ENCODE measurements at regions not wholly inside any gene's neighbourhood (a gene's known extent, or its start where the extent isn't known, plus 50 kb on each side); places are given as distances from the start of the nearest gene placed in this dataset.

- DNase-seq (ENCODE audit: low spot score) = no peak
- in situ Hi-C loops (cut with MboI; ENCODE audit: low sequenced_read_pairs, unreplicated experiment) = no loop called here
These were observed 977.0 kb upstream of the NR2F2 start for GRCh38 chr15:95353512-95353911.

DNA sequence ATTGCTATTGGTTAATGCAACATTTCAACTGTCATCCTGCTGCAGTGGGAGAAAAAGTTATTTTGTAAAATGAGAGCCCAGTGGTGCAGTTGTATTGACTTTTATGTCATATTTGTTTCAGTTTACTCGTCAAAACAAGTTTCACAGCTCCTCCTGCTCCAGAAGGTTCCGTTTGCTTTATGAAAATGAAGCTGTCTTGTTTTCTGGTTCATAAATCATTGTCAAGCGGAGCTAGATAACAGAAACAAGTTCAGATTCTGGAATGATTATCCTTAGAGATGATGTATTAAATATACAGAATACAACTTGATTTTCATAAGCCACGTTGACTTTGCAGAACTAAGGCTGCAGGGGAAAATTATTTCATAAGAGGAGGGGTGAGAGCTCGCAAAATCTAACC is 970.5 kb upstream of the NR2F2 start:
- in situ Hi-C loops (cut with MboI; ENCODE audit: low sequenced_read_pairs, unreplicated experiment) = no loop called here
- DNase-seq (ENCODE audit: low spot score) = no peak
- no peak for TF ChIP-seq CTCF (IDR thresholded peaks at IDR 0.05; ENCODE audit: borderline replicate concordance, control extremely low read depth, extremely low read depth, insufficient read depth, missing control alignments)

More at GRCh38 chr15:95353512-95353911, 977.0 kb upstream of the NR2F2 start:
- TF ChIP-seq CTCF (IDR thresholded peaks at IDR 0.05; ENCODE audit: borderline replicate concordance, control extremely low read depth, extremely low read depth, insufficient read depth, missing control alignments) = no peak

- in situ Hi-C loops (cut with MboI; ENCODE audit: low sequenced_read_pairs, unreplicated experiment) = no loop called here
- TF ChIP-seq CTCF (IDR thresholded peaks at IDR 0.05; ENCODE audit: borderline replicate concordance, control extremely low read depth, extremely low read depth, insufficient read depth, missing control alignments) = no peak
These were observed 968.2 kb upstream of the NR2F2 start for GRCh38 chr15:95362306-95362705.

GRCh38 chr15:95363646-95364045 is 966.9 kb upstream of the NR2F2 start:
- no peak for DNase-seq (ENCODE audit: low spot score)
- no peak for TF ChIP-seq CTCF (IDR thresholded peaks at IDR 0.05; ENCODE audit: borderline replicate concordance, control extremely low read depth, extremely low read depth, insufficient read depth, missing control alignments)
- in situ Hi-C loops (cut with MboI; ENCODE audit: low sequenced_read_pairs, unreplicated experiment) = no loop called here

More at GRCh38 chr15:95362306-95362705, 968.2 kb upstream of the NR2F2 start:
- no peak for DNase-seq (ENCODE audit: low spot score)

GRCh38 chr15:95365511-95366107 is 964.9 kb upstream of the NR2F2 start:
- in situ Hi-C loops (cut with MboI; ENCODE audit: low sequenced_read_pairs, unreplicated experiment) = no loop called here
- no peak for DNase-seq (ENCODE audit: low spot score)
- no peak for TF ChIP-seq CTCF (IDR thresholded peaks at IDR 0.05; ENCODE audit: borderline replicate concordance, control extremely low read depth, extremely low read depth, insufficient read depth, missing control alignments)

DNA sequence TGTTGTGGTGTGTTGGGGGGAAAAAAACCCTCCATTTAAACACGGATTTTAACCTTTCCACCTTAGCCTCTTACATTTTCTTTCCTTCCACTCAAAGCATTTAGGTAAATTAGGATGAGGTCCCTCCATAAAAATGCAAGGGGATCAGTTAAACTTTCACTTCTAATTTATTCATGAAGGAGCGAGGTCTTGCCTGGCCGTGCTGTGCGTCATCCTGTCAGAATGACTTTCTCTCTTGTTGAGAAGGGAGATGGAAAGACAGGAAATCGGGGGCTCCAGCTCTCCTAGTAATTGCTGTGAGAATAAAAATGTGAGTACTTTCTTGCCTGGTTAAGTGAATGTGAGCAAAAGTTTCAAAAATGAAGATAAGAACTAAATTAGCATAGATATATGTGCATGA is 962.3 kb upstream of the NR2F2 start:
- no peak for DNase-seq (ENCODE audit: low spot score)
- in situ Hi-C loops (cut with MboI; ENCODE audit: low sequenced_read_pairs, unreplicated experiment) = no loop called here
- no peak for TF ChIP-seq CTCF (IDR thresholded peaks at IDR 0.05; ENCODE audit: borderline replicate concordance, control extremely low read depth, extremely low read depth, insufficient read depth, missing control alignments)
